OCI-LY1 (cell line): ENCODE measurements at regions not wholly inside any gene's neighbourhood (a gene's known extent, or its start where the extent isn't known, plus 50 kb on each side); places are given as distances from the start of the nearest gene placed in this dataset.

Experiments
- H2AFZ ChIP-seq: fragments of 200-600 bp; sonication (generic), shearing (Covaris generic); 2 replicates; pipeline ENCODE4 v1.6.0; 2014; ENCODE audit warnings: antibody characterized with exemption, mild to moderate bottlenecking, low read length
- H3F3A ChIP-seq: fragments of 200-600 bp; sonication (generic), shearing (Covaris generic); 2 replicates; pipeline ENCODE4 v1.6.0; 2014; ENCODE audit warnings: mild to moderate bottlenecking, antibody characterized with exemption, low read length, moderate library complexity; ENCODE audit not compliant: insufficient read depth
- H3K27ac ChIP-seq: fragments of 200-600 bp; sonication (generic); 2 replicates; pipeline ENCODE4 v1.5.1; 2014; ENCODE audit warnings: low read length, mixed run types, mild to moderate bottlenecking, low read depth; ENCODE audit not compliant: poor library complexity, severe bottlenecking
- H3K27me3 ChIP-seq: fragments of 200-600 bp; sonication (generic); 2 replicates; pipeline ENCODE4 v1.6.0; 2014; ENCODE audit warnings: antibody characterized with exemption, mild to moderate bottlenecking, low read length, moderate library complexity; ENCODE audit not compliant: insufficient read depth
- H3K36me3 ChIP-seq: fragments of 200-600 bp; sonication (generic); 2 replicates; pipeline ENCODE4 v1.6.1; 2014; ENCODE audit warnings: mild to moderate bottlenecking, antibody characterized with exemption, low read length, moderate library complexity, mixed read lengths; ENCODE audit not compliant: insufficient read depth
- H3K4me1 ChIP-seq: fragments of 200-600 bp; sonication (generic); 2 replicates; pipeline ENCODE4 v1.5.1; 2014; ENCODE audit warnings: mild to moderate bottlenecking, low read length, moderate library complexity; ENCODE audit not compliant: insufficient read depth, severe bottlenecking
- H3K4me2 ChIP-seq: fragments of 200-600 bp; sonication (generic), shearing (Covaris generic); 2 replicates; pipeline ENCODE4 v1.6.1; 2014; ENCODE audit warnings: low read length
- H3K4me3 ChIP-seq: fragments of 200-600 bp; sonication (generic); 2 replicates; pipeline ENCODE4 v1.5.1; 2014; ENCODE audit warnings: low read length, low read depth, mild to moderate bottlenecking, mixed read lengths; ENCODE audit not compliant: poor library complexity, severe bottlenecking
- H3K79me2 ChIP-seq: fragments of 200-600 bp; shearing (Covaris generic); 2 replicates; pipeline ENCODE4 v1.6.1; 2016; ENCODE audit warnings: mixed run types, low read length, mixed read lengths; ENCODE audit not compliant: insufficient read depth
- H3K9ac ChIP-seq: fragments of 200-600 bp; sonication (generic), shearing (Covaris generic); 2 replicates; pipeline ENCODE4 v1.6.1; 2014; ENCODE audit warnings: mild to moderate bottlenecking, low read length, mixed read lengths
- H3K9me2 ChIP-seq: fragments of 200-600 bp; sonication (generic), shearing (Covaris generic); 2 replicates; pipeline ENCODE4 v1.6.1; 2014; ENCODE audit warnings: low read depth, mild to moderate bottlenecking, low read length, mixed read lengths
- H3K9me3 ChIP-seq: fragments of 200-600 bp; shearing (Covaris generic); 2 replicates; pipeline ENCODE4 v1.6.1; 2014; ENCODE audit warnings: low read length, mixed read lengths
- H4K20me1 ChIP-seq: fragments of 200-600 bp; sonication (generic), shearing (Covaris generic); 2 replicates; pipeline ENCODE4 v1.6.0; 2016; ENCODE audit warnings: mild to moderate bottlenecking, low read length; ENCODE audit not compliant: insufficient read depth
- CTCF ChIP-seq: fragments of 200-600 bp; sonication (generic), shearing (Covaris generic); IDR thresholded peaks from 2 replicates; pipeline ENCODE4 v1.5.1; 2017; ENCODE audit warnings: mild to moderate bottlenecking, antibody characterized with exemption, low read length, moderate library complexity, mixed read lengths
- EZH2 ChIP-seq: fragments of 200-600 bp; sonication (generic), shearing (Covaris generic); IDR thresholded peaks from 2 replicates; pipeline ENCODE4 v1.8.0; 2017; ENCODE audit warnings: borderline replicate concordance, mixed run types, mild to moderate bottlenecking, antibody characterized with exemption, low read length, moderate library complexity, mixed read lengths

GRCh38 chr4:116024954-116025708 lies 911.7 kb upstream of the NDST4 start:
- Histone ChIP-seq H3K9me2 (no peaks in the 10 kb centered on the region), H3K27ac (no peak overlapping the region), H2AFZ (no peak overlapping the region), H4K20me1 (no peaks in the 10 kb centered on the region), H3K36me3 (no peaks in the 10 kb centered on the region), H3K79me2 (no peaks in the 10 kb centered on the region), H3F3A (no peaks in the 10 kb centered on the region), H3K27me3 (no peaks in the 10 kb centered on the region), H3K4me1 (no peaks in the 10 kb centered on the region), H3K9ac (no peak overlapping the region), H3K4me2 (no peak overlapping the region), H3K9me3 (no peaks in the 10 kb centered on the region), H3K4me3 (no peak overlapping the region)
- no peak for TF ChIP-seq CTCF
- no peak for TF ChIP-seq EZH2

GRCh38 chr4:116023049-116023448 lies 909.6 kb upstream of the NDST4 start:
- TF ChIP-seq EZH2 (no peak), CTCF (no peak)

GRCh38 chr4:116020141-116020722 lies 906.8 kb upstream of the NDST4 start:
- no peaks in the 10 kb centered on the region for H3K4me1 ChIP-seq
- TF ChIP-seq EZH2: no peak
- TF ChIP-seq CTCF: no peak
- H3K9me2 ChIP-seq: no peaks in the 10 kb centered on the region
- H3K4me2 ChIP-seq: no peak overlapping the region
- no peaks in the 10 kb centered on the region for H3F3A ChIP-seq
- no peak overlapping the region for H3K4me3 ChIP-seq
- H3K9me3 ChIP-seq: peaks cover 5% of the 10 kb centered on the region; the same call in 1 of the 2 replicates
- no peak overlapping the region for H2AFZ ChIP-seq
- H3K79me2 ChIP-seq: no peaks in the 10 kb centered on the region
- H3K27ac ChIP-seq: no peak overlapping the region
- no peaks in the 10 kb centered on the region for H3K36me3 ChIP-seq
- H4K20me1 ChIP-seq: no peaks in the 10 kb centered on the region
- no peaks in the 10 kb centered on the region for H3K27me3 ChIP-seq
- no peak overlapping the region for H3K9ac ChIP-seq

More at GRCh38 chr4:116023049-116023448, 909.6 kb upstream of the NDST4 start:
- Histone ChIP-seq H4K20me1 (no peaks in the 10 kb centered on the region), H3K4me3 (no peak overlapping the region), H3F3A (no peaks in the 10 kb centered on the region), H3K9me3 (0 out of 2 replicates have a peak, but pooled peaks cover 3% of the 10 kb centered on the region), H2AFZ (no peak overlapping the region), H3K27ac (no peak overlapping the region), H3K9ac (no peak overlapping the region), H3K36me3 (no peaks in the 10 kb centered on the region), H3K4me1 (no peaks in the 10 kb centered on the region), H3K79me2 (no peaks in the 10 kb centered on the region), H3K9me2 (no peaks in the 10 kb centered on the region), H3K27me3 (no peaks in the 10 kb centered on the region), H3K4me2 (no peak overlapping the region)
